ENCODE measurements at regions not wholly inside any gene's neighbourhood (a gene's known extent, or its start where the extent isn't known, plus 50 kb on each side); places are given as distances from the start of the nearest gene placed in this dataset.

GRCh38 chr4:130714006-130714405, 1618.1 kb downstream of the C4orf33 start:
- no peaks in the 10 kb centered on the region for H3K36me3 Mint-ChIP-seq (ENCODE audit: low read depth)
- H3K4me1 Mint-ChIP-seq (ENCODE audit: low read depth): peaks cover 14% of the 10 kb centered on the region
- no peak for TF ChIP-seq CTCF (IDR thresholded peaks at IDR 0.05)
- H3K9me3 Mint-ChIP-seq: no peaks in the 10 kb centered on the region
- no peak overlapping the region for H3K27ac Mint-ChIP-seq
- no peak overlapping the region for H3K4me3 Mint-ChIP-seq
- no peak for DNase-seq
- no peaks in the 10 kb centered on the region for H3K27me3 Mint-ChIP-seq (ENCODE audit: insufficient read depth)

- H3K36me3 Mint-ChIP-seq (ENCODE audit: low read depth): no peaks in the 10 kb centered on the region
- H3K4me1 Mint-ChIP-seq (ENCODE audit: low read depth): no peaks in the 10 kb centered on the region
- no peak for TF ChIP-seq CTCF (IDR thresholded peaks at IDR 0.05)
- H3K27me3 Mint-ChIP-seq (ENCODE audit: insufficient read depth): no peaks in the 10 kb centered on the region
- DNase-seq: no peak
- no peaks in the 10 kb centered on the region for H3K9me3 Mint-ChIP-seq
- no peak overlapping the region for H3K27ac Mint-ChIP-seq
- no peak overlapping the region for H3K4me3 Mint-ChIP-seq
These were observed 1626.4 kb downstream of the C4orf33 start for GRCh38 chr4:130722361-130722760.

GRCh38 chr4:130736436-130737185, 1640.7 kb downstream of the C4orf33 start:
- Mint-ChIP-seq H3K9me3 (peaks cover 10% of the 10 kb centered on the region), H3K36me3 (ENCODE audit: low read depth) (no peaks in the 10 kb centered on the region), H3K27ac (no peak overlapping the region), H3K4me3 (no peak overlapping the region), H3K27me3 (ENCODE audit: insufficient read depth) (no peaks in the 10 kb centered on the region), H3K4me1 (ENCODE audit: low read depth) (no peaks in the 10 kb centered on the region)
- no peak for TF ChIP-seq CTCF (IDR thresholded peaks at IDR 0.05)
- DNase-seq: no peak

- no peak for TF ChIP-seq CTCF (IDR thresholded peaks at IDR 0.05)
- H3K4me3 Mint-ChIP-seq: no peak overlapping the region
- H3K9me3 Mint-ChIP-seq: peaks cover 10% of the 10 kb centered on the region
- no peaks in the 10 kb centered on the region for H3K36me3 Mint-ChIP-seq (ENCODE audit: low read depth)
- DNase-seq: no peak
- H3K27me3 Mint-ChIP-seq (ENCODE audit: insufficient read depth): no peaks in the 10 kb centered on the region; the same call in 1 of the 2 replicates
- H3K27ac Mint-ChIP-seq: no peak overlapping the region
- H3K4me1 Mint-ChIP-seq (ENCODE audit: low read depth): no peaks in the 10 kb centered on the region
These were observed 1642.3 kb downstream of the C4orf33 start for GRCh38 chr4:130738233-130738632.

GRCh38 chr4:130747842-130748241, 1651.9 kb downstream of the C4orf33 start:
- Mint-ChIP-seq H3K9me3 (no peaks in the 10 kb centered on the region), H3K27ac (no peak overlapping the region), H3K36me3 (ENCODE audit: low read depth) (no peaks in the 10 kb centered on the region), H3K27me3 (ENCODE audit: insufficient read depth) (no peaks in the 10 kb centered on the region), H3K4me1 (ENCODE audit: low read depth) (no peaks in the 10 kb centered on the region), H3K4me3 (no peak overlapping the region)
- no peak for DNase-seq
- peak; percentile 69 for TF ChIP-seq CTCF (IDR thresholded peaks at IDR 0.05)
